Activated naive CD4-positive, alpha-beta T cell treated with anti-CD3 and anti-CD28 coated beads for 36 hours (primary cell): ENCODE measurements at regions not wholly inside any gene's neighbourhood (a gene's known extent, or its start where the extent isn't known, plus 50 kb on each side); places are given as distances from the start of the nearest gene placed in this dataset.

ENCODE experiments used
- CTCF ChIA-PET: fragments of 350-600 bp; sonication (Branson Sonifier 250); formaldehyde crosslinking; loops from one replicate; lab custom pipeline; 2021; ENCODE audit warnings: antibody characterized with exemption; lab: Charles Lee
- DNase-seq: peaks from one replicate; pipeline ENCODE4 v3.0.0-alpha.2; 2020
- H3K27ac Mint-ChIP-seq: one replicate; pipeline ENCODE4 v1.8.0; 2021; ENCODE audit warnings: mild to moderate bottlenecking, mixed read lengths
- H3K27me3 Mint-ChIP-seq: one replicate; pipeline ENCODE4 v1.8.0; 2021; ENCODE audit warnings: low read depth, mixed read lengths
- H3K36me3 Mint-ChIP-seq: one replicate; pipeline ENCODE4 v1.8.0; 2021; ENCODE audit warnings: low read depth, mixed read lengths
- H3K4me1 Mint-ChIP-seq: one replicate; pipeline ENCODE4 v1.8.0; 2021; ENCODE audit warnings: low read depth, mixed read lengths
- H3K4me3 Mint-ChIP-seq: one replicate; pipeline ENCODE4 v1.8.0; 2021; ENCODE audit warnings: mild to moderate bottlenecking, moderate library complexity, mixed read lengths
- H3K9me3 Mint-ChIP-seq: one replicate; pipeline ENCODE4 v1.8.0; 2021; ENCODE audit warnings: mixed read lengths
- intact Hi-C: fragments of 100-400 bp; cut with micrococcal nuclease; formaldehyde crosslinking; loops from one replicate; pipeline ENCODE4 v1.15.1; 2023

DNA sequence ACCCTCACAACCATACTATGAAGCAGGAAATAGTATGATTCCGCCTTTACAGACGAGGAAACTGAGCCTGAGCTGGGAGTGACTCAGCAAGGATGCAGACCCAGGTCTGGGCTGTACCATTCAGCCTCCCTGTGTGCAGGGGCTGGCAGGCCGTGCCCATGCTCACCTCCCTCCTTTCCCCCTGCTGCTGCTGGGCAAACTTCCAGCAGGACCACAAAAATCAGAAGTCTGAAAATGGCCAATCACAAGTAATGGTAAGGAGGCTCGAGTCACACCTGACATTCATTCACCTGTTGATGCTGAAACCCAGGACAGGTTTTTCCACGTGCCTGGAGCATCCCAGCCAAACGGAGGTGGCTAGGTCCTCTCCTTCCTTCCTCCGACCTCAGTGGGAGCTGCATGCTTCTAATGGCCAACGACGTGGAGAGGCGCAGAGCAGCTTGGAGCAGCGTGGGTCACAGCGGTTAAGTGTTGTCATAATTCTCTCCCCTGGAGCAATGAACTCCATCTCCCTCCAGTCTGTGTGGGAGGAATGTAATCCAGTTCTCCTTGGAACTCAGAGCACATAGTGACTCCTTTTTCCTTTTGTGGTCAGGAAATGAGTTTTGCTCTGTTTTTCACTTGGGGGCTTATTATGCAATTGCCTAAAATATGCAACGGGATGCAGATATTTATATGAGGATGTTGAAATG is 371.7 kb downstream of the BCOR start:
- Mint-ChIP-seq H3K36me3 (no peaks in the 10 kb centered on the region), H3K4me1 (peaks cover 10% of the 10 kb centered on the region), H3K27me3 (no peaks in the 10 kb centered on the region), H3K27ac (no peak overlapping the region), H3K9me3 (no peaks in the 10 kb centered on the region), H3K4me3 (no peak overlapping the region)
- CTCF ChIA-PET, result no interaction called here
- DNase-seq, result no peak
- intact Hi-C loops, result no loop called here

DNA sequence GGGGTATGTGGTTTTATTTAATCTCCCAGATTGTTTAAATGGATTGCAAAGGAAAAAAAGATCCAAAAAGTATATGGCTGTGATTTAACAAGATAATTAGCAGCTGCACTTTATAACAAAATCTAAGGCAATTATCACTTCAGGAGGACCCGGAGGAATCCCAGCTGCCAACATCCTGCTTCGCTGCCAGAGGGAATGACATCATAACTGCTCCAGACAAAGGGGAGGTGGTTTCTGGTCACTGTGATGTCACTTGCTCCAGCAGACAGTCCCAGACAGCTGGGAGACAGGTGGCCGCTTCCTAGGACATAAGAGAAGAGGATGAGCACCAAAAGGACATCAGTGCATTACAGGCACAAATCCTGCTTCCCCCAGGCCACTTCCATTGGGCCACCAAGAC is 371.0 kb downstream of the BCOR start:
- H3K27me3 Mint-ChIP-seq, result no peaks in the 10 kb centered on the region
- H3K4me1 Mint-ChIP-seq, result peaks cover 15% of the 10 kb centered on the region
- H3K36me3 Mint-ChIP-seq, result no peaks in the 10 kb centered on the region
- H3K4me3 Mint-ChIP-seq, result no peak overlapping the region
- H3K27ac Mint-ChIP-seq, result no peak overlapping the region
- DNase-seq, result no peak
- no peaks in the 10 kb centered on the region for H3K9me3 Mint-ChIP-seq
- intact Hi-C loops, result no loop called here
- CTCF ChIA-PET, result no interaction called here

DNA sequence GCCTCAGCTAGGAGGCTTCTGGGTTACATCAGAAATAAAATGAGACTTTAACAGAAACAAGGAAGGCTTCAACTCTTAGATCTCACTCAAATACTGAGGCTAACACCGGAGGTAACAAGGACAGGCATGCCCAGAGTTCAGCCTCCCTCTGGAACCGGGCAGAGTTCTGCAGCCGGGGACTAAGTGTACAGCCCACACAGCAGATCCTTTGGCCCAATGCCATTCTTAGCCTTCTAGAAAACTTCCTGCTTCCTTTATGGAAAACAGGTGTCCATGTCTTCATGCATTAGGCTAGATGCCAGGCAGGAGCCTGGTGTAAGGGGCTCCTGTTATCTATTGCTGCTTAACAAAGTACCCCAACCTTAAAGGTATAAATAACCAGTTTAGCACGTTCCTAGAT is 369.7 kb downstream of the BCOR start:
- H3K27me3 Mint-ChIP-seq, result no peaks in the 10 kb centered on the region
- CTCF ChIA-PET, result no interaction called here
- peaks cover 17% of the 10 kb centered on the region for H3K4me1 Mint-ChIP-seq
- no peak overlapping the region for H3K4me3 Mint-ChIP-seq
- H3K9me3 Mint-ChIP-seq, result no peaks in the 10 kb centered on the region
- no peak overlapping the region for H3K27ac Mint-ChIP-seq
- intact Hi-C loops, result no loop called here
- DNase-seq, result no peak
- H3K36me3 Mint-ChIP-seq, result no peaks in the 10 kb centered on the region

DNA sequence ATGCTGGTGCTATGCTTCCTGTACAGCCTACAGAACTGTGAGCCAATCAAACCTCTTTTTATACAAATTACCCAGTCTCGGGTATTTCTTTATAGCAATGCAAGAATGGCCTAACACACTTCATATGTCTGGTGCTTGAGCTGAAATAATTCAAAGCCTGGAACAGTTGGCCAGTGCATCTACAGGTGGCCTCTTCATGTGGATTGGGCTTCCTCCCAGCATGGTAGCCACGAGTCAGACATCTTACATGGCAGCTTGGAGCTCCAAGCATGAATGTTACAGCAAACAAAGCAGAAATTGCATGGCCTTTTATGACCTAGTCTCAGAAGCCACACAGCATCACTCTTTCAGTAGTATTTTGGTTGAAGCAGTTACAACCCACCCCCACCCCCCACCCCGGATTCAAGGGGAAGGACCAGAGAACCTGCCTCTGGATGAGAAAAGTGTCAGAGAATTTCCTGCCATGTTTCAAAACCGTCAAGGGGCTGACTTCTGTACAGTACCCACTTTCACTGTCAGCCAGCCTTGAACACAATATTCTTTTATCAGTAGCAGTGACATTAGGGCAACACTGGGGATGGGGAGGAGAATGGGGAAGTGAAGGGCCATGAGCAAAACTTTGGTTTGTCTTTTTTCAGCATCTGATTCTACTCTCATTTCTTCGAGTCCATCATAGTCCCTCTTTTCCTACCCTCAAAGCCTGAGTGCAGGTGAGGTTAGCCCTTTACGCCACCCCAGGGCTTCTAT is 368.7 kb downstream of the BCOR start:
- intact Hi-C loops, result no loop called here
- no peak for DNase-seq
- CTCF ChIA-PET, result no interaction called here
- Mint-ChIP-seq H3K27me3 (no peaks in the 10 kb centered on the region), H3K4me1 (peaks cover 19% of the 10 kb centered on the region), H3K36me3 (no peaks in the 10 kb centered on the region), H3K4me3 (no peak overlapping the region), H3K27ac (no peak overlapping the region), H3K9me3 (no peaks in the 10 kb centered on the region)

DNA sequence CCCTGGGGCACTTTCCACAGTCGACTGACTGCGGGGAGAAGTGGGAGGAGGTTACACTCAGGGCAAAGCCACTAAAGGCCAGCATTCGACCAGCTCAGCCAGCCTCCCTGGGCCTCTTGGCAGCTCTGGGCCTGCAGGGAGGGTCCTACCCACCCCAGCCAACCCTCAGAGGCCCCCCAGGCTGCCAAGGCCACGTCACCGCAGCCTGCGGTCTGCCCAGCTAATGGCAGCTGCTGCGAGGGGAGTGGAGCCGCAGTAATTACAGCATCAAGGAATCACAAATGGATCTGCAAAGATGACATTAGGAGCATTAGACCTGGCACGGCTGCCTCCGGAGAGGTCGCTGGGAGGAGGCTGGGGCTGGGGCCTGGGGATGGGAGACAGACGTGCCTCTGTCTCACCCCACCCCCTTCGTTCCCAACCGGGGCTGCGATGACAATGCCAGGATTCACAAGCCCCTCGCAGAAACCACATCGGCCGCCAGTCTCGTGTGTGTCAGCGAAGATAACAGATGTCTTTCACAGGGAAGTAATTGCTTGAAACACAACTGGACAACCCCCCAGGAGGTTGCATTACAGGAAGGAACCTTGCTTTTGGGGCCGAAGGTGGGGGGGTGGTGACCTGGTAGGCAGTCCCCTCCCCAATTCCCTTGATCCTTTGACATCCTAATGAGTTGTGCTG is 367.6 kb downstream of the BCOR start:
- intact Hi-C loops, result loop anchor here (2.0 to 10.0 kb wide), 6 partner anchors 82 to 743 kb away; no protein-coding TSS in a partner anchor
- no peaks in the 10 kb centered on the region for H3K27me3 Mint-ChIP-seq
- CTCF ChIA-PET, result interaction anchor here (0.9 to 1.6 kb wide), 6 partner anchors 37 to 537 kb away, joined by 3 to 7 read pairs (median 4); no protein-coding TSS in a partner anchor
- H3K27ac Mint-ChIP-seq, result no peak overlapping the region
- H3K36me3 Mint-ChIP-seq, result no peaks in the 10 kb centered on the region
- no peak for DNase-seq
- H3K4me3 Mint-ChIP-seq, result no peak overlapping the region
- H3K9me3 Mint-ChIP-seq, result no peaks in the 10 kb centered on the region
- H3K4me1 Mint-ChIP-seq, result peaks cover 17% of the 10 kb centered on the region

DNA sequence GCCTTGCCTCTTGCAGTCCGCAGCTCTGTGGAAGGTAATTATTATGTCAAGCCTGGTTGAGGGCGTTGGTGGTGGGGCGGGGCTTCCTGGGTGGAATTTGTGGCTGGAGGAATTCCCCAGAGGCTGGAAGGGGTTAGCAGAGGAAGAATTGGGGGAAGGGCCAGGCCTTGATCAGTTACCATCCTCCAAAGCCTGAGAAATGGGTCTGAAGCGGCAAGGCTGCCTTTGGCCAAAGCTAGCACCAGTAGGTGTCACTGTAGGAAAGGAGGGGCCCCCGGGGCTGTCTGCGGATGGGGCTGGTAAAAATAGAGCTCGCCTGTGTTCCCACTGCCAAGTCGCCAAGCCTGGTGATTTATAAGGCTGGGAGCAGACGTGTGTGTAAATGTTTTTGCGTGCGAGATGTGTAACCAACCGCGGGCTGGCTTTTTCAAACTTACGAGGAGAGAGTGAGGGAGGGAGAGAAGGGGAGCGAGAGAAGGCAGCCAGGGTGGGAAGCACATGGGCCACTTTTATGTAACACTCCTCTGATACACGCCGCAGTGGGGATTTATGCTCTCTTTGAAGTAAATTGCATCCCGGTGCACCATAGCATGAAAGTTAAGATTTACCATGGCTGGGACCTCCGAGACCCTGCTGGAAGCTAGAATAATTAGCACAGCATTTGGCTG is 367.0 kb downstream of the BCOR start:
- intact Hi-C loops, result loop anchor here (2.0 to 10.0 kb wide), 6 partner anchors 82 to 742 kb away; no protein-coding TSS in a partner anchor
- Mint-ChIP-seq H3K27me3 (no peaks in the 10 kb centered on the region), H3K27ac (no peak overlapping the region)

DNA sequence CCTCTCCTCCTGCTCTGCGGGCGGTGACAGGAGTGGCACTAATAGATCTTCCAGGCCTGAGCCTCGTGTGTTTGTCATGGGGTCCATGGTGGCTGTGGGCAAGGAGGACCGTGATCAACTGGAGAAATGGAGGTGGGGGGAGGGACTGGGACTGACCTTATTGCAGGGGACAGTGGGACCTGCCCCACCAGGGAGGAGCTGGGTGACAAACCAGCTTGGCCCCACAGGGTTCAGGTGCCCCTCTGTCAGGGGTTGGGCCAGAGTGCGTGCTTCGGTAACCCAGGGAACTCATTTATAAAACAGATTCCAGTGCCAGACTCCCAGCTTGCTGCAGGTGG is 366.5 kb downstream of the BCOR start:
- intact Hi-C loops, result loop anchor here (2.0 to 10.0 kb wide), 6 partner anchors 81 to 742 kb away; no protein-coding TSS in a partner anchor
- no peaks in the 10 kb centered on the region for H3K27me3 Mint-ChIP-seq
- H3K27ac Mint-ChIP-seq, result no peak overlapping the region
- no peak for DNase-seq
- H3K9me3 Mint-ChIP-seq, result no peaks in the 10 kb centered on the region
- CTCF ChIA-PET, result interaction anchor here (0.5 to 1.6 kb wide), 9 partner anchors 35 to 848 kb away, joined by 3 to 7 read pairs (median 3); no protein-coding TSS in a partner anchor
- H3K36me3 Mint-ChIP-seq, result no peaks in the 10 kb centered on the region
- peaks cover 17% of the 10 kb centered on the region for H3K4me1 Mint-ChIP-seq
- H3K4me3 Mint-ChIP-seq, result no peak overlapping the region

More for the DNA sequence above, 367.0 kb downstream of the BCOR start:
- H3K4me3 Mint-ChIP-seq, result peak overlapping the region; percentile 45
- CTCF ChIA-PET, result interaction anchor here (0.5 to 1.6 kb wide), 7 partner anchors 36 to 536 kb away, joined by 3 to 7 read pairs (median 4); no protein-coding TSS in a partner anchor
- peaks cover 17% of the 10 kb centered on the region for H3K4me1 Mint-ChIP-seq
- no peaks in the 10 kb centered on the region for H3K9me3 Mint-ChIP-seq
- H3K36me3 Mint-ChIP-seq, result no peaks in the 10 kb centered on the region
- peak; percentile 75 for DNase-seq

DNA sequence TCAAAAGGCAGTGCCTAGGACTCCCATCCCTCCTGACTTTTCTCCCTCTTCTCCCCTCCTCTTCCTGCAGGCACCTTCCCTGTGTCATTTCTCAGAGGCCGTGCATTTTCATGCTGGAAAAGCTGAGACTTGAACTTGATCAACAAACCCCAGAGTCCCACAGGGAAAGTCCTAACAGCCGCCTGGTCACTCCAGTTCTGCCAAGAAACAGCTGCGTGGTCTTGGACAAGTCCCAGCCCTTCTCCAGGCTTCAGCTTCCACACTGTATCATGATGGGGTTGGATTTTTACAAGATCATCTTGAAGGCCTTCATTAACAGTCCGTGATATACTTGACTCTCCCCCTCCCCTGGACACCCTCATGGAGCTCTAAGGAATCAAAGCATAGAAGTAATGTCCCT is 366.0 kb downstream of the BCOR start:
- CTCF ChIA-PET, result interaction anchor here (0.5 to 1.6 kb wide), 5 partner anchors 35 to 849 kb away, joined by 3 to 5 read pairs (median 3); no protein-coding TSS in a partner anchor
- no peak overlapping the region for H3K4me3 Mint-ChIP-seq
- DNase-seq, result no peak
- H3K27me3 Mint-ChIP-seq, result no peaks in the 10 kb centered on the region
- intact Hi-C loops, result loop anchor here (2.0 to 10.0 kb wide), 6 partner anchors 81 to 741 kb away; no protein-coding TSS in a partner anchor
- H3K4me1 Mint-ChIP-seq, result peaks cover 20% of the 10 kb centered on the region
- no peaks in the 10 kb centered on the region for H3K9me3 Mint-ChIP-seq
- H3K36me3 Mint-ChIP-seq, result no peaks in the 10 kb centered on the region
- no peak overlapping the region for H3K27ac Mint-ChIP-seq

DNA sequence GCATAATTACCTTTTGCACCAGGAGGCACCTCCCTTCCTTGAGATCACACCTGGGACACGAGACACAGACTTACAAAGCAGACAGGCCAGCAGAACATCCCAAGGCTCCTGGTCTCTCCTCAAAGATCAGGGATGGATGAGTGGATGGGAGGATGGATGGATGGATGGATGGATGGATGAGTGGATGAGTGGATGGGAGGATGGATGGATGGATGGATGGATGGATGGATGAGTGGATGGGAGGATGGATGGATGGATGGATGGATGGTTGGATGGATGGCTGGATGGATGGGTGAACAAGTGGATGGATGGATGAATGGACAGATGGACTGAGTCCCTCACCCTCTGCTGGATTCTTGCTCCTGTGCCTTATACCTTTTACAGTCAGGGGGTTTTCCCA is 364.0 kb downstream of the BCOR start:
- Mint-ChIP-seq H3K36me3 (no peaks in the 10 kb centered on the region), H3K9me3 (no peaks in the 10 kb centered on the region), H3K27ac (no peak overlapping the region), H3K4me3 (no peak overlapping the region), H3K4me1 (peaks cover 21% of the 10 kb centered on the region), H3K27me3 (no peaks in the 10 kb centered on the region)
- CTCF ChIA-PET, result no interaction called here
- intact Hi-C loops, result loop anchor here (5.0 to 10.0 kb wide), 4 partner anchors 79 to 434 kb away; no protein-coding TSS in a partner anchor
- no peak for DNase-seq

DNA sequence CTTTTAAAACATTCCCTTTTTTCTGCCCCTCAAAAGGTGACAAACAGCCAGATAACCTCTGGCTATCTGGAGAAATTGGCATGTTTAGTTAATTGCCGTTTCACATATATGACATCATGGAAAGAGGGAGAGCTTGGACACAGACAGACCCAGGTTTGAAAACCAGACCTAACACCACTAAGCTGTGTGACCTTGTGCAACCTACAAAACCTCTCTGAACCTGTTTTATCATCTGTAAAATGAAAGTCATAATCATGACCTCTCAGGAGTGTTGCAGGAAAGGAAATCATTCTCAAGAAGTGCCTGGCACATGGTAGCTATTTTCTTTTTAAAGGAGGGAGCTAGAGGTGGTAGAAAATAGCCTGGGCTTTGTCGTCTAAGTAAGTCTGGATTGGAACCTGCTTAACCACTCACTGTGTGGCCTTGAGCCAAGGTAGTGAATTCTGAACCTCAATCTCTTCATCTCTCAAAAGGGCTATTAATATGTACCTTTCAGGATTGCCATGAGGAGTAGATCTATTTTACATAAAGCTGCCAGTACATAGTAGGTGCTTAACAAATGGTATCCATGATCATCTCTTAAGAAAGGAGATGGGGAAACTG is 363.5 kb downstream of the BCOR start:
- H3K9me3 Mint-ChIP-seq, result no peaks in the 10 kb centered on the region
- no peaks in the 10 kb centered on the region for H3K27me3 Mint-ChIP-seq
- intact Hi-C loops, result loop anchor here (5.0 to 10.0 kb wide), 4 partner anchors 78 to 433 kb away; no protein-coding TSS in a partner anchor
- peaks cover 21% of the 10 kb centered on the region for H3K4me1 Mint-ChIP-seq
- no peaks in the 10 kb centered on the region for H3K36me3 Mint-ChIP-seq
- H3K27ac Mint-ChIP-seq, result no peak overlapping the region
- no peak overlapping the region for H3K4me3 Mint-ChIP-seq
- CTCF ChIA-PET, result no interaction called here
- DNase-seq, result no peak
